ENCODE measurements at regions not wholly inside any gene's neighbourhood (a gene's known extent, or its start where the extent isn't known, plus 50 kb on each side); places are given as distances from the start of the nearest gene placed in this dataset.
A peak's percentile ranks its signal among the peaks of the same experiment; 100 is the strongest.

GRCh38 chr9:99591770-99592169 is 229.9 kb upstream of the NR4A3 start:
- DNase-seq (ENCODE audit: low spot score), result no peak

- no peak for DNase-seq (ENCODE audit: low spot score)
These were observed 228.7 kb upstream of the NR4A3 start for GRCh38 chr9:99592834-99593574.

GRCh38 chr9:99593610-99594009 is 228.1 kb upstream of the NR4A3 start:
- no peak for DNase-seq (ENCODE audit: low spot score)

GRCh38 chr9:99594056-99594780 is 227.5 kb upstream of the NR4A3 start:
- no peak for DNase-seq (ENCODE audit: low spot score)

GRCh38 chr9:99595796-99596195 is 225.9 kb upstream of the NR4A3 start:
- DNase-seq (ENCODE audit: low spot score), result peak; percentile 10

GRCh38 chr9:99601571-99602111 is 220.0 kb upstream of the NR4A3 start:
- DNase-seq (ENCODE audit: low spot score), result no peak

- DNase-seq (ENCODE audit: low spot score), result no peak
These were observed 218.8 kb upstream of the NR4A3 start for GRCh38 chr9:99602854-99603253.

- DNase-seq (ENCODE audit: low spot score), result no peak
These were observed 216.5 kb upstream of the NR4A3 start for GRCh38 chr9:99605016-99605743.

- DNase-seq (ENCODE audit: low spot score), result no peak
These were observed 215.4 kb upstream of the NR4A3 start for GRCh38 chr9:99606296-99606695.

- no peak for DNase-seq (ENCODE audit: low spot score)
These were observed 214.7 kb upstream of the NR4A3 start for GRCh38 chr9:99606957-99607356.

- DNase-seq (ENCODE audit: low spot score), result no peak
These were observed 213.7 kb upstream of the NR4A3 start for GRCh38 chr9:99607842-99608448.

GRCh38 chr9:99614341-99614740 is 207.3 kb upstream of the NR4A3 start:
- DNase-seq (ENCODE audit: low spot score), result no peak

- no peak for DNase-seq (ENCODE audit: low spot score)
These were observed 200.6 kb upstream of the NR4A3 start for GRCh38 chr9:99621040-99621439.

- DNase-seq (ENCODE audit: low spot score), result no peak
These were observed 199.0 kb upstream of the NR4A3 start for GRCh38 chr9:99622679-99623078.

- no peak for DNase-seq (ENCODE audit: low spot score)
These were observed 197.8 kb upstream of the NR4A3 start for GRCh38 chr9:99623780-99624364.

- no peak for DNase-seq (ENCODE audit: low spot score)
These were observed 197.0 kb upstream of the NR4A3 start for GRCh38 chr9:99624499-99625233.

- DNase-seq (ENCODE audit: low spot score), result no peak
These were observed 195.3 kb upstream of the NR4A3 start for GRCh38 chr9:99626426-99626825.

GRCh38 chr9:99628285-99628684 is 193.4 kb upstream of the NR4A3 start:
- DNase-seq (ENCODE audit: low spot score), result no peak

- DNase-seq (ENCODE audit: low spot score), result no peak
These were observed 192.7 kb upstream of the NR4A3 start for GRCh38 chr9:99628849-99629620.

GRCh38 chr9:99632349-99633038 is 189.2 kb upstream of the NR4A3 start:
- DNase-seq (ENCODE audit: low spot score), result no peak
